ENCODE measurements at regions not wholly inside any gene's neighbourhood (a gene's known extent, or its start where the extent isn't known, plus 50 kb on each side); places are given as distances from the start of the nearest gene placed in this dataset.

DNA sequence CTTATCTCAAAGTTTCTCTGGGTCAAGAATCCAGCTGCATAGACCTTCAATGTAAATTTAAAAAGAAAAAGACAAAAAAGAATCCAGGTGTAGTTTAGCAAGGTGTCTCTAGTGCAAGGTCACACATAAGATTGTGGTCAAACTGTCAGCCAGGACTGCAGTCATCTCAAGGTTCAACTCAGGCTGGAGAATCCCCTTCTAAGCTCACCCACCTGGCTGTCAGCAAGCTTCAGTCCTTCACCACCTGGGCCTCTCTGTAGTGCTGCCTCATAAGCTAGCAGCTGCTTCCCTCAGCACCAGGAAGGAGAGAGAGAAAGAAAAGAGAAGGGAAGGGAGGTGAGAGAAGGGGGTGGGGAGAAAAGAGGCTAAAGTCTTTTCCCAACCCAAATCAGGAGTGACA lies 146.7 kb downstream of the ACTL7B start:
- no peaks in the 10 kb centered on the region for H3K4me1 Mint-ChIP-seq
- DNase-seq (ENCODE audit: low spot score in 2 of 2) (no peak), ATAC-seq (no peak)
- H3K27ac Mint-ChIP-seq, result no peak overlapping the region
- no peak overlapping the region for H3K4me3 Mint-ChIP-seq
- no peaks in the 10 kb centered on the region for H3K36me3 Mint-ChIP-seq
- peaks cover 3% of the 10 kb centered on the region for H3K9me3 Mint-ChIP-seq

- Mint-ChIP-seq H3K4me1 (no peaks in the 10 kb centered on the region), H3K9me3 (peaks cover 3% of the 10 kb centered on the region), H3K36me3 (no peaks in the 10 kb centered on the region), H3K27ac (no peak overlapping the region), H3K4me3 (no peak overlapping the region)
- DNase-seq (ENCODE audit: low spot score in 2 of 2), result no peak
- ATAC-seq, result no peak
Observed at GRCh38 chr9:108708448-108708847, 147.3 kb downstream of the ACTL7B start.

- Mint-ChIP-seq H3K4me1 (no peaks in the 10 kb centered on the region), H3K4me3 (no peak overlapping the region), H3K36me3 (no peaks in the 10 kb centered on the region), H3K9me3 (no peaks in the 10 kb centered on the region), H3K27ac (no peak overlapping the region)
- ATAC-seq (no peak), DNase-seq (ENCODE audit: low spot score in 2 of 2) (no peak)
Observed at GRCh38 chr9:108707120-108707519, 148.7 kb downstream of the ACTL7B start.

DNA sequence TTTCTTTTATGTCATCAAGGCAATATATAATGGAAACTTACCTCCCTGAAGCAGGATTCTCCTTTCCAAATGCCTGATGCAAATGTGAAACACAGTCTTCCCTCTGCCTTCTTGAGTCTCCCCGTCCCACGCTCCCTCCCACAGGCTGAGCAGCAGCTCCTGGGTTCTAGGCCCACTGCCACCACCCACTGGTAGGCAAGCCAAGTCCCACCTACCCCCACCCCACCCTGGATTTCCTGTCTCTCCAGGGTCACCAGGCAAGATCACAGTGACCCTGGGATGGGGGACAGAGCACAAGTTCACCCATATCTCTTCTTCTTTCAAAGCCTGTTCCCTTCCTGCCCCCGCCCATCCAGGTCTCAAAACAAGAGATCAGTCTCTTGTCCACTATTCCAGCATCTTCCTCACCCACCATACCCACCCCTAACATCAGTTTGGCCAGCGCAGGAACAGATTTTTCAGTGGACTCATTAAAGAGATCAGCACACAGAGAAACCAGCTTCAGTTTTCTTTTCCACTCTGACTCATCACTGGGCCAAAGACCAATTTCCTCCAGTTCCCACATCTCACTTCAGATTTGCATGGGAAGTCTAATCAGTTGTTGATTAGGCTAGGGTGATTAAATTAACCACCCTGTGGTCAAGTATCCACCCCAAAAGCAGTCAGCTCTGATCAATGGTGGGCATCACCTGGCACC lies 151.5 kb downstream of the ACTL7B start:
- Mint-ChIP-seq H3K4me3 (no peak overlapping the region), H3K9me3 (no peaks in the 10 kb centered on the region), H3K36me3 (no peaks in the 10 kb centered on the region), H3K27ac (no peak overlapping the region), H3K4me1 (no peaks in the 10 kb centered on the region)
- ATAC-seq (no peak), DNase-seq (ENCODE audit: low spot score in 2 of 2) (no peak)

DNA sequence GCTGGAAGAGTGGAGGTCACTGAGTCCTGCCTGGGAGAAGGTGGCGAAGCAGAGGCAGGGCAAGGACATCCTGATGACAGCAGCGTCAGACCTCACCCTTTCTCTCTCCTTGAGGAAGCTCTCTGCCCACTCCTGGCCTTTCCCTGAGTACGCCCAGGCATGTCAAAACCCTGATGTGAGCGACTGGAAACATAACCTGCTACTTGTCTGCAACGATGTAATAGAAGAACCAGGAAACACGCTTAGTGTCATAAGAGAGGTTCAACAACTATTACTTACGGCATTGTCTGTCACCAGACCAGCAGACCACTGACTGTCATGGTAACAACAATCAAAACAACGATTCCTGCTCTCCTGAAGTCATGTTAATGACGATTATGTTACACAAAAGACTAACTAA lies 152.4 kb downstream of the ACTL7B start:
- Mint-ChIP-seq H3K4me1 (no peaks in the 10 kb centered on the region), H3K27ac (no peak overlapping the region), H3K9me3 (peaks cover 3% of the 10 kb centered on the region), H3K4me3 (no peak overlapping the region), H3K36me3 (no peaks in the 10 kb centered on the region)
- no peak for ATAC-seq
- DNase-seq (ENCODE audit: low spot score in 2 of 2), result no peak

DNA sequence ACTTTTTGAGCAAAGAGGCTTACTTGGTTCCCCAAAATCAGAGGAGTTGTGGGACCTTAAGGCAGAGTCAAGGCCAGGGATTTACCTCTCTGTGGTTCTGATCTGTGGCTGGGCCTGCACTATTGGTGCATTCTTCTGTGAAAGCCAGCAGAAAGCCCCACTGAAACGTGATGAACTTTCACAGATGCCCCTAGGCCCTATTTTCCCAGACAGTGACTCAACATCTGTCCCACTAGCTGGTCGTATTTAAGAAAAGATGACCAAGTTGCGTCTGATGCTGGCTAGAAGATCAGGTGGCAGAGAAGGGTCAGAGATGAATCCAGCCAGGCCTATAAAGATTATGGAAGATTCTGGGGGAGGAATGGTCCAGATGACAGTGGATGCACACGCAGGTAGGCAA lies 153.1 kb downstream of the ACTL7B start:
- ATAC-seq (no peak), DNase-seq (ENCODE audit: low spot score in 2 of 2) (no peak)
- H3K4me3 Mint-ChIP-seq, result no peak overlapping the region
- peaks cover 3% of the 10 kb centered on the region for H3K9me3 Mint-ChIP-seq
- H3K27ac Mint-ChIP-seq, result no peak overlapping the region
- no peaks in the 10 kb centered on the region for H3K36me3 Mint-ChIP-seq
- no peaks in the 10 kb centered on the region for H3K4me1 Mint-ChIP-seq

- H3K9me3 Mint-ChIP-seq, result peaks cover 12% of the 10 kb centered on the region
- no peaks in the 10 kb centered on the region for H3K36me3 Mint-ChIP-seq
- ATAC-seq (no peak), DNase-seq (ENCODE audit: low spot score in 2 of 2) (no peak)
- H3K4me1 Mint-ChIP-seq, result no peaks in the 10 kb centered on the region
- H3K27ac Mint-ChIP-seq, result no peak overlapping the region
- H3K4me3 Mint-ChIP-seq, result no peak overlapping the region
Observed at GRCh38 chr9:108698801-108699200, 157.0 kb downstream of the ACTL7B start.

GRCh38 chr9:108698231-108698630 lies 157.6 kb downstream of the ACTL7B start:
- no peak overlapping the region for H3K4me3 Mint-ChIP-seq
- H3K36me3 Mint-ChIP-seq, result no peaks in the 10 kb centered on the region
- H3K4me1 Mint-ChIP-seq, result no peaks in the 10 kb centered on the region
- H3K9me3 Mint-ChIP-seq, result peaks cover 12% of the 10 kb centered on the region
- H3K27ac Mint-ChIP-seq, result no peak overlapping the region
- ATAC-seq (no peak), DNase-seq (ENCODE audit: low spot score in 2 of 2) (no peak)

GRCh38 chr9:108696156-108696555 lies 159.6 kb downstream of the ACTL7B start:
- DNase-seq (ENCODE audit: low spot score in 2 of 2) (no peak), ATAC-seq (no peak)
- H3K4me1 Mint-ChIP-seq, result no peaks in the 10 kb centered on the region
- peaks cover 12% of the 10 kb centered on the region for H3K9me3 Mint-ChIP-seq
- H3K4me3 Mint-ChIP-seq, result no peak overlapping the region
- no peaks in the 10 kb centered on the region for H3K36me3 Mint-ChIP-seq
- H3K27ac Mint-ChIP-seq, result no peak overlapping the region

DNA sequence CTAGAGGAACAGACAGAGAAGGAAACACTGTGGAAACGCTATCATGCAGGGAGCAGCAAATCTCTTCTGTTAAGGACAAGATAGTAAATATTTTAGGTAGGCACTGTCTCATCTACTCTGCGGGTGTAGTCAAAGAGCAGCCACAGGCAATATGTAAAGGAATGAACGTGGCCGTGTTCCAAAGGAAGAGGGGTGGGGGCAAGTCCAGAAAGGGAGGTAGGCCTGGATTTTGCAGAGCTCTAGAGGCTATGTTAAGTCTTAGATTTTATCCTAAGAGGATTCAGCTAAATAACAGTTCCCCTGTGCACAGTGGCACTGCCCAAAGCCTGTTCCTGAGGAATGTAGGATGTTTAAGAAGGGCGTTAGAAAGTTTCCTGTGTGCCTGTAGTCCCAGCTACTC lies 161.6 kb downstream of the ACTL7B start:
- no peak for DNase-seq (ENCODE audit: low spot score in 2 of 2)
- H3K4me3 Mint-ChIP-seq, result no peak overlapping the region
- H3K36me3 Mint-ChIP-seq, result no peaks in the 10 kb centered on the region
- H3K9me3 Mint-ChIP-seq, result peaks cover 12% of the 10 kb centered on the region
- no peaks in the 10 kb centered on the region for H3K4me1 Mint-ChIP-seq
- no peak for ATAC-seq
- no peak overlapping the region for H3K27ac Mint-ChIP-seq

GRCh38 chr9:108691614-108692013 lies 164.2 kb downstream of the ACTL7B start:
- H3K9me3 Mint-ChIP-seq, result peaks cover 8% of the 10 kb centered on the region
- no peaks in the 10 kb centered on the region for H3K36me3 Mint-ChIP-seq
- no peak for ATAC-seq
- no peak for DNase-seq (ENCODE audit: low spot score in 2 of 2)
- no peak overlapping the region for H3K4me3 Mint-ChIP-seq
- no peaks in the 10 kb centered on the region for H3K4me1 Mint-ChIP-seq
- no peak overlapping the region for H3K27ac Mint-ChIP-seq

DNA sequence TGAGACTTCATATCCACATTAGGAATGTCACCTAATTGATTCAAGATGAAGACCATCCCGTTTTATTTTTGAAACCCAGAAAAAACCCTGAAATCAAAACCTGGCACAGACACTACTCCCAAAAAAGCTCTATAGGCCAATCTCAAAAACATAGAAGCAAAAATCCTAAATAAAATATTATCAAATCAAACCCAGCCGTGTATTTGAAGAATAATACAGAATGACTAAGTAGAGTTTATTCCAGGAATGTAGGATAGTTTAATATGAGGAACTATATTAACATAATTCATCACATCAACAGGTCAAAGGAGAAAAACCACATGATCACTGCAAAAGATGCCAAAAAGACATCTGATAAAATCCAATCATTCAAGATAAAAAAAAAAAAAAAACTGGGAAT lies 167.1 kb downstream of the ACTL7B start:
- Mint-ChIP-seq H3K9me3 (peaks cover 3% of the 10 kb centered on the region), H3K4me3 (no peak overlapping the region)
- no peak for DNase-seq (ENCODE audit: low spot score in 2 of 2)

GRCh38 chr9:108688051-108688450 lies 167.7 kb downstream of the ACTL7B start:
- Mint-ChIP-seq H3K9me3 (peaks cover 3% of the 10 kb centered on the region), H3K4me1 (no peaks in the 10 kb centered on the region), H3K27ac (no peak overlapping the region), H3K36me3 (no peaks in the 10 kb centered on the region), H3K4me3 (no peak overlapping the region)
- DNase-seq (ENCODE audit: low spot score in 2 of 2) (no peak), ATAC-seq (no peak)

More for the DNA sequence above, 167.1 kb downstream of the ACTL7B start:
- Mint-ChIP-seq H3K36me3 (no peaks in the 10 kb centered on the region), H3K27ac (no peak overlapping the region), H3K4me1 (no peaks in the 10 kb centered on the region)
- no peak for ATAC-seq

DNA sequence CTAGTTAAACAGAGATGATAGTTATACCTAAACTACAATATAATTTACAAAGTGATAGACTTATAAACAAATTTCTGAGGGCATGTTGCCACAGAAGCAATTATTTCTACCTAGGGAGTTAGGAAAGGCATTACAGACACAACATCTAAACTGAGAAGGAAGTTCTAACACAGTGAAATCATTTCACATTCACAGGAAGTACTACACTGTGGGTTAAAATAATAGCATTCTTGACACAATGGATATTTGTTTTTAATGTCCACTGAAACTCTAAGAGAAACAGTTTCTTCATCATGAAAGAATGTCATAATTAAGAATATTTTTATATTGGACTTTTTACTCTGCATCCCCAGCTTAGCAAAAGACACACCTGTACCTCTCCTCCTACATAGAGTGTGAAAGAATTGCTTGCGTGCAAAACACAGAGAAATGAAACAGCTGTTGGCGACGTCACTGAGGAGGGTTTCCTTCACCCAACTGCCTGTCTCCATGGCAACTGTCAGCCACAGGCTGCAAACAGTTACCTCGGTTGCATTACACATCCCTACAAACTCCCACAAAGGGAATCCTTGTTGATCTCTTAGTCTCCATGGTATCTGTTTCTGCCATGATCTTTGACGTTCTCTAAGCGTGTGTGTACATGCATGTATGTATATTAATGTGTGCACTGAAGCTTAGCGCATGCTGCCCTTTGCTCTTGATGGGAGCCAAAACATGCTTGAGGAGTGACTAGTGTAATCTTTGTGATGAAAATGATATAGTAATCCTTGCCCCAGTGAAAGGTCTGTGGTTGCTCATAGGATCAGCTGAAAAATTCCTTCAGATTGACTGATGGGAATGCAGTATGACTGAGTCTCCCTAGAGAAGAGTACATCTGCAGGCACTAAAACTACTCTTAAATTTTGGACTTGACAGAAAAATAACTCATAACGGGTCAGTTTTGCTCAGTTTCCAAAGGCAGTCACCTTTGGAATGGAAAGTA lies 168.5 kb downstream of the ACTL7B start:
- ATAC-seq, result no peak
- H3K9me3 Mint-ChIP-seq, result peaks cover 3% of the 10 kb centered on the region
- H3K4me1 Mint-ChIP-seq, result no peaks in the 10 kb centered on the region
- no peak for DNase-seq (ENCODE audit: low spot score in 2 of 2)
- H3K4me3 Mint-ChIP-seq, result no peak overlapping the region
- H3K27ac Mint-ChIP-seq, result no peak overlapping the region
- H3K36me3 Mint-ChIP-seq, result no peaks in the 10 kb centered on the region

DNA sequence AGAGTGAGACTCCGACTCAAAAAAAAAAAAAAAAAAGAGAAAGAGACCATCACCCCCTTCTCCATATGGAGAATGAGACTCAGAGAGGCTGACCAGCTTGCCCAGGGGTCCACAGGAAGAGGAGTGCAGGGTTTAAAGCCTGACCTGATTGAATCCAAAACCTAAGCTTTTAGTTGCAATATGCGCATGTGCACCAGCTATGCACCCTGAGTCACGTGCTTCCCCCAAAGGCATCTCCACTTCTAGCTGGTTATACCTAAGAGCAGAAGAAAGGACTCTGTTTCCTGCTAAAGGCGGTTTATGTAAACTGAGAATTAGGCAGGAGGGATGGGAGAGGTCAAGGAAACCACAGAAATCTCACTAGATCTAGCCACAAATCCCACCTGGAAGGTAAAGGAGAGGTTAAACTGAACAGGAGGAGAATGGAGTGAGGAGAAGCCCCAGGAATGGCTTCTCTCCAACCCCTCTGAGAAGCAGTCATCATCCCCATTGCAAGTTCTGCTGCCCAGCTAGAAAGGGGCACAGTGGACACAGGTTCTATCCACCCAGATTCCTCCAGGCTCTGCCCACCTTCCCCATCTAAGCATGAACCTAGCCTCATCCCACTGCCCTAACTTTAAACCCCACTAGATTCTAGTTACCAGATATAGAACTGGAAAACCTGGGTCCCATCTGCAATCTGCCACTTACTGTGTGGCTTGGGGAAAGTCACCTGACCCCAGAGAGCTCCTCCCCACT lies 171.3 kb downstream of the ACTL7B start:
- Mint-ChIP-seq H3K9me3 (peaks cover 3% of the 10 kb centered on the region), H3K36me3 (no peaks in the 10 kb centered on the region), H3K4me3 (no peak overlapping the region), H3K27ac (no peak overlapping the region), H3K4me1 (no peaks in the 10 kb centered on the region)
- ATAC-seq (no peak), DNase-seq (ENCODE audit: low spot score in 2 of 2) (no peak)

Measured in stimulated activated effector memory CD8-positive, alpha-beta T cell treated with anti-CD3 and anti-CD28 coated beads, Interleukin-12 subunit alpha, Interleukin-12 subunit beta, amount 100 ng/mL, for 72 hours (primary cell).